CD4-positive, alpha-beta T cell treated with Interleukin-4 for 1 hour (primary cell): ENCODE measurements at regions not wholly inside any gene's neighbourhood (a gene's known extent, or its start where the extent isn't known, plus 50 kb on each side); places are given as distances from the start of the nearest gene placed in this dataset.
"Not testable (repeated sequence)": the region's sequence is repeated elsewhere in the genome, so short reads cannot be mapped to it uniquely, and the experiment has no call there.

Experiments
- DNase-seq, 2 donors: peaks; one replicate each; pipeline ENCODE4 v3.0.0-alpha.2; 2020 to 2022

- DNase-seq = no peak
These were observed 357.1 kb upstream of the NOCT start for GRCh38 chr4:138658518-138658917.

- DNase-seq = no peak
These were observed 358.6 kb upstream of the NOCT start for GRCh38 chr4:138656990-138657389.

GRCh38 chr4:138655985-138656384 lies 359.6 kb upstream of the NOCT start:
- no peak for DNase-seq

GRCh38 chr4:138655286-138655685 lies 360.3 kb upstream of the NOCT start:
- no peak for DNase-seq

GRCh38 chr4:138650929-138651448 lies 364.6 kb upstream of the NOCT start:
- DNase-seq = no peak

GRCh38 chr4:138650495-138650894 lies 365.1 kb upstream of the NOCT start:
- no peak for DNase-seq

GRCh38 chr4:138647433-138647832 lies 368.1 kb upstream of the NOCT start:
- no peak for DNase-seq

- no peak for DNase-seq
These were observed 369.2 kb upstream of the NOCT start for GRCh38 chr4:138646383-138646782.

- DNase-seq = no peak
These were observed 370.3 kb upstream of the NOCT start for GRCh38 chr4:138645289-138645688.

GRCh38 chr4:138644322-138644721 lies 371.3 kb upstream of the NOCT start:
- no peak for DNase-seq

- DNase-seq = no peak
These were observed 371.8 kb upstream of the NOCT start for GRCh38 chr4:138643827-138644226.

GRCh38 chr4:138639018-138639741 lies 376.4 kb upstream of the NOCT start:
- DNase-seq = no peak

GRCh38 chr4:138636781-138637180 lies 378.8 kb upstream of the NOCT start:
- DNase-seq = no peak

GRCh38 chr4:138634915-138635314 lies 380.7 kb upstream of the NOCT start:
- DNase-seq = no peak

- DNase-seq = no peak
These were observed 382.0 kb upstream of the NOCT start for GRCh38 chr4:138633580-138633904.

- DNase-seq = no peak
These were observed 382.6 kb upstream of the NOCT start for GRCh38 chr4:138632856-138633579.

GRCh38 chr4:138630666-138631065 lies 384.9 kb upstream of the NOCT start:
- DNase-seq = no peak

- DNase-seq = no peak
These were observed 385.9 kb upstream of the NOCT start for GRCh38 chr4:138629669-138630068.

- DNase-seq = no peak
These were observed 384.9 kb upstream of the SLC7A11 start for GRCh38 chr4:138627096-138627495.

GRCh38 chr4:138622362-138622761 lies 380.2 kb upstream of the SLC7A11 start:
- not testable (repeated sequence) for DNase-seq

- no peak for DNase-seq
These were observed 374.6 kb upstream of the SLC7A11 start for GRCh38 chr4:138616775-138617174.

GRCh38 chr4:138614398-138615142 lies 372.4 kb upstream of the SLC7A11 start:
- no peak for DNase-seq

- no peak for DNase-seq
These were observed 370.3 kb upstream of the SLC7A11 start for GRCh38 chr4:138612428-138612827.

GRCh38 chr4:138611721-138612120 lies 369.6 kb upstream of the SLC7A11 start:
- DNase-seq = no peak
